Neural cell (in vitro differentiated cells): ENCODE measurements at regions not wholly inside any gene's neighbourhood (a gene's known extent, or its start where the extent isn't known, plus 50 kb on each side); places are given as distances from the start of the nearest gene placed in this dataset.

ENCODE experiments used
- H2AFZ ChIP-seq: fragments of 200-600, 300-800 bp; sonication (generic), shearing (Covaris generic); 2 replicates; pipeline ENCODE4 v1.6.0; 2014; ENCODE audit warnings: low read depth, mild to moderate bottlenecking, antibody characterized with exemption, low read length, moderate library complexity
- H3F3A ChIP-seq: fragments of 200-600 bp; shearing (Covaris generic); 2 replicates; pipeline ENCODE4 v1.6.1; 2016; ENCODE audit warnings: mild to moderate bottlenecking, moderate library complexity, mixed read lengths, antibody characterized with exemption, low read length; ENCODE audit not compliant: insufficient read depth, poor library complexity, severe bottlenecking
- H3K27ac ChIP-seq: fragments of 200-600, 300-800 bp; sonication (generic), shearing (Covaris generic); 2 replicates; pipeline ENCODE4 v1.5.1; 2014; ENCODE audit warnings: mild to moderate bottlenecking, low read length, moderate library complexity
- H3K27me3 ChIP-seq: fragments of 300-800, 200-600 bp; sonication (generic), shearing (Covaris generic); 2 replicates; pipeline ENCODE4 v1.6.0; 2014; ENCODE audit warnings: mild to moderate bottlenecking, low read depth, low read length, moderate library complexity; ENCODE audit not compliant: insufficient read depth
- H3K36me3 ChIP-seq: fragments of 300-800, 200-600 bp; sonication (generic), shearing (Covaris generic); 2 replicates; pipeline ENCODE4 v1.5.1; 2014; ENCODE audit warnings: mild to moderate bottlenecking, antibody characterized with exemption, low read length, moderate library complexity; ENCODE audit not compliant: insufficient read depth
- H3K4me2 ChIP-seq: fragments of 300-800, 200-600 bp; sonication (generic), shearing (Covaris generic); 2 replicates; pipeline ENCODE4 v1.6.0; 2014; ENCODE audit warnings: mild to moderate bottlenecking, low read length
- H3K4me3 ChIP-seq: fragments of 300-800, 200-600 bp; sonication (generic), shearing (Covaris generic); 2 replicates; pipeline ENCODE4 v1.5.1; 2014; ENCODE audit warnings: mild to moderate bottlenecking, low read length, moderate library complexity
- H3K79me2 ChIP-seq: fragments of 200-600 bp; shearing (Covaris generic); replicated peaks from 2 replicates; pipeline ENCODE4 v1.6.0; 2014; ENCODE audit warnings: mild to moderate bottlenecking, low read length, moderate library complexity; ENCODE audit not compliant: insufficient read depth
- H3K9ac ChIP-seq: fragments of 300-800, 200-600 bp; sonication (generic), shearing (Covaris generic); 2 replicates; pipeline ENCODE4 v1.6.1; 2016; ENCODE audit warnings: mild to moderate bottlenecking, low read length, mixed read lengths
- H3K9me2 ChIP-seq: fragments of 200-600 bp; shearing (Covaris generic); 2 replicates; pipeline ENCODE4 v1.6.1; 2016; ENCODE audit warnings: mild to moderate bottlenecking, low read length, mixed read lengths; ENCODE audit not compliant: insufficient read depth
- H3K9me3 ChIP-seq: fragments of 200-600, 300-800 bp; sonication (generic), shearing (Covaris generic); 2 replicates; pipeline ENCODE4 v1.6.1; 2016; ENCODE audit warnings: mild to moderate bottlenecking, mixed run types, low read length, moderate library complexity, mixed read lengths
- H4K20me1 ChIP-seq: fragments of 200-600 bp; shearing (Covaris generic); 2 replicates; pipeline ENCODE4 v1.6.1; 2016; ENCODE audit warnings: mild to moderate bottlenecking, mixed run types; ENCODE audit not compliant: insufficient read depth
- CTCF ChIP-seq: fragments of 450-650 bp; IDR thresholded peaks from 2 replicates; pipeline ENCODE4 v1.5.1; 2014; ENCODE audit warnings: antibody characterized with exemption, mild to moderate bottlenecking, moderate library complexity; ENCODE audit not compliant: poor library complexity, severe bottlenecking
- EP300 ChIP-seq: fragments of 450-650 bp; conservative IDR thresholded peaks from 2 replicates; pipeline ENCODE4 v1.6.1; 2014; ENCODE audit warnings: antibody characterized with exemption, mild to moderate bottlenecking, moderate library complexity; ENCODE audit not compliant: poor library complexity, severe bottlenecking
- EZH2 ChIP-seq: fragments of 200-600, 300-800 bp; shearing (Covaris generic), sonication (generic); IDR thresholded peaks from 2 replicates; pipeline ENCODE4 v1.6.1; 2014; ENCODE audit warnings: antibody characterized with exemption, low read length, borderline replicate concordance, mild to moderate bottlenecking; ENCODE audit not compliant: insufficient read depth, poor library complexity, severe bottlenecking
- MXI1 ChIP-seq: fragments of 450-650 bp; conservative IDR thresholded peaks from 2 replicates; pipeline ENCODE4 v1.6.1; 2014; ENCODE audit warnings: antibody characterized with exemption, mild to moderate bottlenecking; ENCODE audit not compliant: poor library complexity, severe bottlenecking
- POLR2AphosphoS5 ChIP-seq: IDR thresholded peaks from 2 replicates; pipeline ENCODE4 v1.6.1; 2012
- RAD21 ChIP-seq: fragments of 450-650 bp; conservative IDR thresholded peaks from 2 replicates; pipeline ENCODE4 v1.6.1; 2014; ENCODE audit warnings: antibody characterized with exemption, mild to moderate bottlenecking, moderate library complexity
- SMC3 ChIP-seq: fragments of 450-650 bp; conservative IDR thresholded peaks from 2 replicates; pipeline ENCODE4 v1.6.1; 2014; ENCODE audit warnings: antibody characterized with exemption, mild to moderate bottlenecking, moderate library complexity; ENCODE audit not compliant: poor library complexity
- TAF1 ChIP-seq: IDR thresholded peaks from 2 replicates; pipeline ENCODE4 v1.6.1; 2012; ENCODE audit warnings: low read depth
- TF ChIP-seq, protein P1 (sequence below): IDR thresholded peaks from 2 replicates; pipeline ENCODE4 v1.6.1; 2012; ENCODE audit warnings: borderline replicate concordance

- H3K36me3 ChIP-seq, result no peaks in the 10 kb centered on the region
- H3K4me2 ChIP-seq, result no peak overlapping the region
- H3K27me3 ChIP-seq, result peaks cover 56% of the 10 kb centered on the region
- no peaks in the 10 kb centered on the region for H3K79me2 ChIP-seq
- no peaks in the 10 kb centered on the region for H3F3A ChIP-seq
- H3K9me2 ChIP-seq, result no peaks in the 10 kb centered on the region
- peak overlapping the region; percentile 64 for H3K4me3 ChIP-seq
- H2AFZ ChIP-seq, result no peak overlapping the region
- H3K27ac ChIP-seq, result no peak overlapping the region
- H4K20me1 ChIP-seq, result no peaks in the 10 kb centered on the region
- H3K9ac ChIP-seq, result peak overlapping the region; percentile 59
- H3K9me3 ChIP-seq, result no peaks in the 10 kb centered on the region
- TF ChIP-seq EP300 (no peak), RAD21 (no peak), SMC3 (peak; percentile 38), POLR2AphosphoS5 (peak; percentile 5), MXI1 (no peak), EZH2 (peak; percentile 72), TAF1 (peak; percentile 35), CTCF (no peak)
- TF ChIP-seq, protein P1, sequence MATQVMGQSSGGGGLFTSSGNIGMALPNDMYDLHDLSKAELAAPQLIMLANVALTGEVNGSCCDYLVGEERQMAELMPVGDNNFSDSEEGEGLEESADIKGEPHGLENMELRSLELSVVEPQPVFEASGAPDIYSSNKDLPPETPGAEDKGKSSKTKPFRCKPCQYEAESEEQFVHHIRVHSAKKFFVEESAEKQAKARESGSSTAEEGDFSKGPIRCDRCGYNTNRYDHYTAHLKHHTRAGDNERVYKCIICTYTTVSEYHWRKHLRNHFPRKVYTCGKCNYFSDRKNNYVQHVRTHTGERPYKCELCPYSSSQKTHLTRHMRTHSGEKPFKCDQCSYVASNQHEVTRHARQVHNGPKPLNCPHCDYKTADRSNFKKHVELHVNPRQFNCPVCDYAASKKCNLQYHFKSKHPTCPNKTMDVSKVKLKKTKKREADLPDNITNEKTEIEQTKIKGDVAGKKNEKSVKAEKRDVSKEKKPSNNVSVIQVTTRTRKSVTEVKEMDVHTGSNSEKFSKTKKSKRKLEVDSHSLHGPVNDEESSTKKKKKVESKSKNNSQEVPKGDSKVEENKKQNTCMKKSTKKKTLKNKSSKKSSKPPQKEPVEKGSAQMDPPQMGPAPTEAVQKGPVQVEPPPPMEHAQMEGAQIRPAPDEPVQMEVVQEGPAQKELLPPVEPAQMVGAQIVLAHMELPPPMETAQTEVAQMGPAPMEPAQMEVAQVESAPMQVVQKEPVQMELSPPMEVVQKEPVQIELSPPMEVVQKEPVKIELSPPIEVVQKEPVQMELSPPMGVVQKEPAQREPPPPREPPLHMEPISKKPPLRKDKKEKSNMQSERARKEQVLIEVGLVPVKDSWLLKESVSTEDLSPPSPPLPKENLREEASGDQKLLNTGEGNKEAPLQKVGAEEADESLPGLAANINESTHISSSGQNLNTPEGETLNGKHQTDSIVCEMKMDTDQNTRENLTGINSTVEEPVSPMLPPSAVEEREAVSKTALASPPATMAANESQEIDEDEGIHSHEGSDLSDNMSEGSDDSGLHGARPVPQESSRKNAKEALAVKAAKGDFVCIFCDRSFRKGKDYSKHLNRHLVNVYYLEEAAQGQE, result no peak
Observed at GRCh38 chr15:89399238-89400115, 64.9 kb upstream of the POLG start.

GRCh38 chr15:89398896-89399237, 64.2 kb upstream of the POLG start:
- Histone ChIP-seq H3K36me3 (no peaks in the 10 kb centered on the region), H3K9me3 (no peaks in the 10 kb centered on the region), H3K9ac (peak overlapping the region; percentile 59), H3K27me3 (peaks cover 50% of the 10 kb centered on the region), H2AFZ (no peak overlapping the region), H3K4me2 (no peak overlapping the region), H3K27ac (no peak overlapping the region), H3F3A (no peaks in the 10 kb centered on the region), H3K9me2 (no peaks in the 10 kb centered on the region), H3K79me2 (no peaks in the 10 kb centered on the region), H3K4me3 (peak overlapping the region; percentile 64), H4K20me1 (no peaks in the 10 kb centered on the region)
- TF ChIP-seq MXI1, result no peak
- no peak for TF ChIP-seq CTCF
- no peak for TF ChIP-seq RAD21
- TF ChIP-seq, protein P1, result no peak
- no peak for TF ChIP-seq SMC3
- no peak for TF ChIP-seq EZH2
- TF ChIP-seq TAF1, result no peak
- TF ChIP-seq POLR2AphosphoS5, result no peak
- no peak for TF ChIP-seq EP300
